Prostate gland (tissue), 2 donors: ENCODE measurements at regions not wholly inside any gene's neighbourhood (a gene's known extent, or its start where the extent isn't known, plus 50 kb on each side); places are given as distances from the start of the nearest gene placed in this dataset.

ENCODE experiments used
- CTCF ChIP-seq, 4 experiments: fragments of 200-600 bp in 2 of 4; fragments of 450-650 bp in 2 of 4; sonication (generic) in 2 of 4; IDR thresholded peaks; 1 replicate in 3 of 4; 2 replicates in 1 of 4; pipeline ENCODE4 v1.5.1; 2016 to 2019; ENCODE audit warnings: antibody characterized with exemption in 4 of 4, mild to moderate bottlenecking in 2 of 4, moderate library complexity in 2 of 4
- POLR2A ChIP-seq: fragments of 450-650 bp; IDR thresholded peaks from one replicate; pipeline ENCODE4 v1.6.1; 2016; ENCODE audit warnings: antibody characterized with exemption, mild to moderate bottlenecking
- POLR2AphosphoS5 ChIP-seq: sonication (generic); formaldehyde crosslinking; IDR thresholded peaks from one replicate; pipeline ENCODE4 v1.6.1; 2017; ENCODE audit warnings: antibody characterized with exemption

- TF ChIP-seq CTCF (IDR thresholded peaks at IDR 0.05) = no peak
- TF ChIP-seq POLR2A = no peak
- no peak for TF ChIP-seq POLR2AphosphoS5
Measured at GRCh38 chr5:9876451-9876850, 246.3 kb upstream of the TAS2R1 start.
